HG03175 (cell line): ENCODE measurements at regions not wholly inside any gene's neighbourhood (a gene's known extent, or its start where the extent isn't known, plus 50 kb on each side); places are given as distances from the start of the nearest gene placed in this dataset.

Experiments used
- ATAC-seq: cut with Tn5 transposase; IDR thresholded peaks from one replicate; pipeline ENCODE4 v1.9.1; 2021; ENCODE audit warnings: mild to moderate bottlenecking, moderate library complexity; ENCODE audit not compliant: unreplicated experiment

DNA sequence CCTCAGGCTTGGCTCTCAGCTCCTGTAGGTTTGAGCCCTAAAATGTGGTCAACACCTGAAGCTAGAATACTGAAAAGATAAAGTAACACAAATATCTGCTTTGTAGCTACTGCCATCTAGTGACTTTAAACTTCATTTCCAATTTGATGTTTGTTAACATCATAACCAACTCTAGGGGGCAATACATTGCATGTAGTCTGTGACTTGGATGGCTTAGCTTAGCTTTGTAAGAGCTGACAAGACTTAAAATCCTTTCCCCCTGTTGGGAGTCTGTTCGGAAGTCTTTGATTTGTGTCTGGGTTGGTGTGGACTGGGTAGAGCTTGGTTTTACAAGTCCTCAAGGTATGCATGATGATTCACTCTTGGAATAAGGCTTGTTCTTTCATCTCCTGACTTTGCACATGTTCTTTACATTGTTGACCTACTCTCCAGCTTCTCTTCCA lies 51.7 kb downstream of the SCN11A start:
- peak; percentile 72 for ATAC-seq

DNA sequence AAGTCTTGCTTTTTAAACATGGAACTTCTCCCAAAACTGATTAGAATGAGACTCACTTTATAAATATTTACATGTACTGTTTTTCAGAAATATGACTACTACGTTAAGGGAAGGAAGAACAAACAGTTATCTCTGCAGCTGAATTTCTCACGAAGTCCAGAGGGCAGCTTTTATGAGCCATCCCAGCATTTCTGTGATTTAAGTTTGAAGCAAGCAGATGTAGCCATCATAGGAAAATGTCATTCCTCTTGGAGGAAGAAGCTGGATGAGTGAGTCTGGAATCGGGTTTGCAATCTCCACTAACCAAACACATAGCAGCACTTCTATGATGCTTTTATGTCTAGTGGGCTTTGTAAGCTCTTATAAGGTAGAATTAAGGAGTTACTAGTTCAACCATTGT lies 53.7 kb downstream of the SCN11A start:
- no peak for ATAC-seq

DNA sequence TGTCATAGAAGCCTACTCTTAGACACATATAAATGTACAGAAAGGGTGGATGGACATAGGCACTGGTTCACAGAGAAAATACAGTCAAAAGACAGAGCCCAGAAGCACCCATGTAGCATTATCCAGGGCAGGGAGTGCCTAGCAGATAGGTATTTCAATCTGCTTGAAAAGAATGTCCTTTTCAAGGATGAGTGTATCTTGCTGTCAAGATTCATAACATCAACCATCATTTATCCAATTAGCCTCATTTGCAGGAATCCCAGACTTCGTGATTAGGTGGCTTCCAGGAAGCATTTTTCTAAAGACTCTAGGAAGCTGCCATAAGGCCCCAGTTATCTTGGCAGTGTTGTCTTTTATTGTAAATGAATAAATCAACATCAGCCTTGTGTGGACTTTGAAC lies 55.6 kb downstream of the SCN11A start:
- ATAC-seq = no peak

DNA sequence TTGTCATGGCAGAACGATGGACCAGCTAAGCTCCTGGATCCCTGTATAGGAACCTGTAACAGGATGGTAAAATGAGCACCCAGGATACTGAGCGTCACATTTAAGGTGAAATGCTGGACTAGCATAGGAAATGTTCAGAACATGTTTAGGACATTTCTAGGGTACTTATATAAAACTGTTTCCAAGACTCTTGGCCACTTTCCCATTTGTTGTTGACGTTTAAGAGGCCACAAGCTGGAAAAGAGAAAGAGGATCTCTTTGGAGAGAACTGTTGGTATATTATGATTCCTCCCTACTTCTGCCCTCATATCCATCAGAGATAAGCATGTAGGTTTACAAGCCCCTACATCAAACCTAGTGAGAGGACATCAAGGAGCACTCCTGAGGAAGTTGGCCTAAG lies 57.5 kb downstream of the SCN11A start:
- ATAC-seq = no peak

DNA sequence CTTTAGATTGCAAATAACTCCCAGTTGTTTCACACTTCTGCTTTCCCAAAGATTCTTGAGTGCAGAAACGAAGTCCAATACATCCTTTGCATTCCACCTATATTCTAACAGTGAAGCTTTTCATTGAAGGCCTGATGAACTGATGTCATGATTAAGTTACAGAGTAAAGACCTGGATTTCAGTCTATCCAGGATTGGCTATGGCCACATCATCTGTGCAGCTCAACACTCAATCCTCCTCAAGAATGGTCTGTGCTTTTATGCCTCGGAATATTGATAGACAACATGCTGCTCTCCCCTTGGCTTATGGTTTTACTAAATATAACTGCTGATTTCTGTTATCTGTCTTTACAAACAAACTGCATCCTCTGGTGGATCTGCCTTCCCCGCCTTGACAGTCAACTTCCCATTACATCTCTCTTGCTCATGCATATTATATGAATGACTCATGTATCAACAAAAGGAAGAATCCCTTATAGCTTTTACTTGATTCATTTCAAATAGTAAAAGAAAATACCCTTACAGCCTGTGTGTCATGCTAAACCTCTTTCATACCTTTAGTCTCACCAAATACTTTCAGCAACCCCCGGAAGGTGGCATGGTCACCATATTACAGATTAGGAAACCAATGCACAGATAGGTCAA lies 59.5 kb downstream of the SCN11A start:
- no peak for ATAC-seq

DNA sequence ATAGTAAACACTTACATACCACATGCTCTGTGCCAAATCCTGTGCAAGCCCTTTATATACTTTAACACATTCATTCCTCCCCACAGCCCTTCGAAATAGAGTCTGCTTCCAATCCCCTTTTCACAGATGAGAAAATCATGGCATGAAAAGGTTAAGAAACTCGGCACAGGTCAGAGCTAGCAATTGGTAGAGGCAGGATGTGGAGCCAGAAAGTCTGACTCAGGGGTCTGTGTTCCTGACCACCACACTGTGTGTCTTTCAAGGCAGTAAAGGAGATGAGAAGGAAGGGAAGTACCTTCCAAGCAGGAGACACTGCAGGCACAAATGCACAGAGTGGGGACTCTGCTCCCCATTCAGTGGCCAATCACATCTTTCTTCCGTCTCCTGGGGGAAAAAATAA lies 61.1 kb downstream of the SCN11A start:
- ATAC-seq = no peak

DNA sequence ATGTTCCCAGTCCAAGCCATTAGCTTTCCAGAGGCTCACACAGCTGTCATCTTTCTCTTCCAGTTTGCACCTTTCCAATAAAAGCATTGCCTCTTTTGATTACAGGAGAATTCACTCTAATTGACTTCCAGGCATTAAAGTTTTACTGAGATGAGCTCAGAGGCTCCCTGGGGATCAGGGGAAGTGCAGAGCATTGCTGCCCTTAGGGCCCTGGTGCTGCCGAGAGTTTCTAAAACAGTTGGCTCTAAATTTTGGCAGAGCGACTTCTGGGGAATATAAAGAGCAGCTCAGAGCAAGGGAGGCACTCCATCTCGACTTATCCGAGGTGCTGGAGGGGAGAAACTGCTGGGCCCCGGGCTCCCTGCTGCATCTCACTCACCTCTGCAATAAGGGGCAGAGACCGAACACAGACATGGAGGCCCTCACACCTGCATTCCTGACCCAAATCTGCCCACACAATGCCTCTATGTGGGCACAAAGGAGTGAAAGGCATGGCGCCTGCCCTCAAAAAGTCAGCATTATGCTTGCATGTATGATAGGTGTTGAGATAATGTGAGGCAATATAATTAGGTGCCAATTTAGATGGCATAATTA lies 61.7 kb downstream of the SCN11A start:
- no peak for ATAC-seq

DNA sequence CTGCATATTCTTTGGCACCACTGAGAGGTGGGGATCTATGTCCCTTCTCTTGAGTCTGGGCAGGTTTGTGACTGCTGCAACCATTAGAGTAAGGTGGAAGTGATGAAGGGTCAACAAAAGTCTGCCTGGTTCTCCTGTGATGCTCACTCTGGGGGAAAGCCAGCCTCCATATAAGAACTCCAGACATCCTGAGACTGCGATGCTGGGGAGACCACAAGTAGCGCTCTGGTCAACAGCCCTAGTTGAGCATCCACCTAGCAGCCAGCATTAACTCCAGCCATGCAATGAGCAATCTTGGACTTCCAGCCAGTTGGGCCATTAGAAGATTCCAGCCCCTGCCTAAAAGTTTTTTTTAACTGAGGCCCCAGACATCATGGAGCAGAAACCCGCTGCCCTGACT lies 62.8 kb downstream of the SCN11A start:
- ATAC-seq = no peak

DNA sequence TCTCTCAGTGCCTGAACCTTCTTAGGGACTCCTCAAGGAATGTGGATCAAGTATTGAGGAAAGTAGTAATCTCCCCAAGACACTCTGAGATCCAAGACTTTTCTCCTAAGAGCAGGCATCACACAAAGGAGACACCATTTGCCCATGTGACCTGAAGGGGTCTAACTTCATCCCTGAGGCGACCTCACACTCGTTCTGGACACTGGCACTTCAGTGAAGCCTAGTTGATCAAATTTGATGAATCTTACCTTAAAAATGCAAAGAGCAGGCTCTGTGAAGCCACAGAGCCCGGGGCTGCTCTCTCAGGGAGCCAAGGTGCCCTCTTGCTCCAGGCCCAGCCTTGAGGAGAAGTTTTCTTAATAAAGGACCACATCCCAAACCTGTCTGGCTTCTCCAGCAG lies 64.3 kb downstream of the SCN11A start:
- no peak for ATAC-seq

DNA sequence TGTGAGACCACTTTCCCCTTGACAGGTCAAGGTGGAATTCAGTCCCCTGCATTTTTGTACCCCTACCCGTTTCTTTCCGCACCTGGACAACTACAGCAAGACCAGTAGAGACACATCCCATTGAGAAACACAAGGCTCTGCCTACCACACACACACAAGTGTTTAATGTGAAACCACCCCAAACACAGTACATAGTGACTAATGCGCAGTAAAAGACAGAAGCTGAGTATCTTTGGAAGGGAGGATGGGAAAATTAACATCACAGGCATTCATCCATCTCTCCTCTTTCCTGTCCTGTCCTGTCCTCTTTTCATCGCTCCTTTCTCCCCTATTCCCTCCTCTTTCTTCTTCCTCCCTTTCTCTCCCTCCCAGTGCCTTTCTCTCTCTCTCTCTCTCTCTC lies 64.8 kb downstream of the SCN11A start:
- no peak for ATAC-seq

DNA sequence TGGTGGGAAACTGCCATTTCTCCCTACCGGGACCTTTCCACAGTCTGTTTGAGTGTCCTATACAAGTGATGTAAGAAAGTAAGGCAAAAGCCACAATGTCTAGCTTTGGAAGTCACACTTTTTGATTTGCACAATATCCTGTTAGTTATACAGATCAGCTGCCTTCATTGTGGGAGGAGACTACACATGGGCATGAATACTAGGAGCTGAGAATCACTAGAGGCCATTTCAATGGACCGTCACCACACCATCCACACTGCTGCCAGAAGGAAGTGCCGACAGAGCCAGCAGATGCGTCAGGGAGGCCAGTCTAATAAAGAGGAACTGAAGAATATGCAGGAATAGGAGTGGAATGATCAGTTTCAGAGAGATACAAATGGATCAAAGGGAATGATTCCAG lies 65.8 kb downstream of the SCN11A start:
- ATAC-seq = no peak

DNA sequence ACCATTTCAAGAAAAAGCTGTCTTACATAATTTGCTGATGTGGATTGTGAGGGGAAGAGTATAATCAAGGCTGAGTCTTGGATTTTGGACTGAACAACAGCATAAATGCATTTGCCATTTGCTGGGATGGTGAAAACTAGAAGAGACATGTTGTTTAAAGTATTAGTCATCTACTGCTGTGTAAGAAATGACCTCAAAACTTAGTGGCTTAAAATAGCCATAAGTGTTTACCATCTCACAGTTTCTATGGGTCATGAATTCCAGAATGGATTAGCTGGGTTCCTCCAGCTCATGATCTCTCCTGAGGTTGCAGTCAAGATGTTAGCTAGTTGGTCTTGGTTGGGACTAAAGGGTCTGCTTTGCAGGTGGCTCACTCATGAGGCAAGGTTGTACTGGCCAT lies 66.2 kb downstream of the SCN11A start:
- ATAC-seq = no peak

DNA sequence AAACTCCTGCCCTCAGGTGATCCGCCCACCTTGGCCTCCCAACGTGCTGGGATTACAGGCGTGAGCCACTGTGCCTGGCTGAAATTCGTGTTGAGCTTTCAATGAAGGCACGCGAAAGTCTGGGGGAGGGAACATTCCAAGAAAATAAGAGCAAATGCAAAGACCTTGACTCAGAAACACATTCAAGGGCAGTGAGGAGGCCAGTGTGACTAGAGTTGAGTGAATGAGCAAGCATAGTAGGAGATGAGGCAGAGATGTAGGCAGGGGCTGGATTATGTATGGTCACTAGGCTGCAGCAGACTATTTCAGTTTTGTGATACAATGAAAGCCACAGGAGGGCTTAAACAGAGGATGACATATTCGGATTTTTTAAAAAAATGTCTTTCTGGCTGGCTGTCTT lies 67.0 kb downstream of the SCN11A start:
- no peak for ATAC-seq

DNA sequence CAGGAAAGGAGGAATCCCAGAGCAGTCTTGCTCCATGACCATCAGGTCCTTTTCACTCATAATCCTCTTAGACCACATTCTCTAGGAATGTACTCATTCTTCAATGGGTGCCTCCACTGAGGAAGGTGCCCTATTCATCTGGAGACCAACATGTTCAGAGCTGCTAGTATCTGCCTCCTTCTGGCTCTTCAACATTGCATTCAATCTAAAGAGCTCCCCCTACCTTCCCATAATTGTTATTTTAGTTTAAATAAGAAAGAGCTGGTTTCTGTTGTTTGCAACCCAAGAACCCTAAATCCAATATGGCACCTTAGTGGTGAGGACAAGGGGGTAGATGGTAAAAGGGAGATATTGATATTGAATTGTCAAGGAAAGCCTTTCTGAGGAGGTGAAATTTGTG lies 67.6 kb downstream of the SCN11A start:
- no peak for ATAC-seq

DNA sequence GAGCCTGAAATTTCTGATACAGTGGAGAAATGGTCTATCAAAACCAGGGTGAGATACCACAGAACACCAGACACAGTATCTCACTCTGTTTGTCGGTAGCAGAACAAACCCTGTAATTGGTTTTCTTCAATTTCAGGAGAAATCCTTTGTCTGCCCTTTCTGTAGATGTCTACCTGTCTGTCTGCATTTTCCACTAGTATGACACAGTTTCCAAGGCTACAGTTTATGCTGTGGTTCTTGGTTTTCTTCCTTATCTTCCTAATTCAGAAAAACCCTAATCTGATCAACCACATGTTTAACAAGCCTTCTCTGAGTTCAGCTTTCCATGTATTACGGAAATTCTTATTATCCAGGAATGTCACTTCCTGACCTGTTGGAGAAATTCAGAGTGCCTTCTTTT lies 70.8 kb downstream of the SCN11A start:
- ATAC-seq = no peak

DNA sequence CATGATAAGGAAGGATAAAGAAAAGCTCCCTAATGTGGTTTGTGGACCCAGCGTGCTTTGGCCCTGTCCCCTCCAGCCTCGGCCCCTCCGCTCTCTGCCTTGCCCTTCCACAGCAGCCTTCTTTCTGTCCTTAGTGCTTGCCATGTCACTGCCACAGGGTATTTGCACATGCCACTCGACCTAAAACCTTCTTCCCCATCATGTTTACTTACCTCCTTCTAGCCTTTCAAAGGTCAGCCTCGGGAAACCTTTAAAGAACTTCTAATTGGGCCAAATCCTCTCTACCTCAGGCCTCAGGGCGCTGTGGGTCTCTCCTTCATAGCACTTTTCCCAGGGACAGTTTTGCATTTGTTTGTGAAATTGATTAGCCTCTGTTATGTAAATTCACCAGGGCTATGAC lies 73.0 kb downstream of the SCN11A start:
- no peak for ATAC-seq

DNA sequence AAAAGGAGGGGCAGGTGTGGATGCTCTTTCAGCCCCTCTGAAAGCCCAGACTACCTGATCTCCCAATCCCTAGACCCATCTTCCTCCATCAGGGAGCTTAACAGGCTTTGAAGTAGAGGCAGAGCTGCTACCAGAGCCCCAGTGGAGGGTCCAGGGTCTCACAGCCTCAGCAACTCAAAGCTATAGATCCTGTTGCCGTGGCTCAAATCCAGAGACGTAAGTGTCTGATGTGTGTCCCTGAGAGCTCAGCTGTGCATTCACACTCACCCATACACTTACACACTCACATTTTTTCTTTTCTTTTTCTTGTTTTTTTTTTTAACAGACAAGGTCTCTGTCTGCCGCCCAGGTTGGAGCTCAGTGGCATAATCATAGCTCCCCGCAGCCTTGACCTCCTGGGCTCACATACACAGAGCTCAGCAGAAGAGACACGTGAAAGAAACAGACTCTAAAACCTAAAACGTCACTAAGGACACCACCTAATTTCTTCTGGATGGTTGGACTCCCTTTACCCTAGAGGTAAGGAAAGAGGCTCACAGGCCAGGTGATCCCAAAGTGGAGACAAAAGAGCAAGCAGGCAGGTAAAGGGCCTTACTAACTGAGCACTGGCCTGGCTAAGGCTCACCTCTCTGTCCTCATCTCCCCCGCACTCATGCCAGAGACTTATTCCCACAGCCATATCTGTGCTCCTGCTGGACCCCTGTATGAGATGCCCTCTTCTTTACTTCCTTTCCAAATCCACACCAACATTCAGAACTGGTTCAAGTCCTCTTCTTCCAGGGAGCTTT lies 80.7 kb downstream of the SCN11A start:
- ATAC-seq = no peak

DNA sequence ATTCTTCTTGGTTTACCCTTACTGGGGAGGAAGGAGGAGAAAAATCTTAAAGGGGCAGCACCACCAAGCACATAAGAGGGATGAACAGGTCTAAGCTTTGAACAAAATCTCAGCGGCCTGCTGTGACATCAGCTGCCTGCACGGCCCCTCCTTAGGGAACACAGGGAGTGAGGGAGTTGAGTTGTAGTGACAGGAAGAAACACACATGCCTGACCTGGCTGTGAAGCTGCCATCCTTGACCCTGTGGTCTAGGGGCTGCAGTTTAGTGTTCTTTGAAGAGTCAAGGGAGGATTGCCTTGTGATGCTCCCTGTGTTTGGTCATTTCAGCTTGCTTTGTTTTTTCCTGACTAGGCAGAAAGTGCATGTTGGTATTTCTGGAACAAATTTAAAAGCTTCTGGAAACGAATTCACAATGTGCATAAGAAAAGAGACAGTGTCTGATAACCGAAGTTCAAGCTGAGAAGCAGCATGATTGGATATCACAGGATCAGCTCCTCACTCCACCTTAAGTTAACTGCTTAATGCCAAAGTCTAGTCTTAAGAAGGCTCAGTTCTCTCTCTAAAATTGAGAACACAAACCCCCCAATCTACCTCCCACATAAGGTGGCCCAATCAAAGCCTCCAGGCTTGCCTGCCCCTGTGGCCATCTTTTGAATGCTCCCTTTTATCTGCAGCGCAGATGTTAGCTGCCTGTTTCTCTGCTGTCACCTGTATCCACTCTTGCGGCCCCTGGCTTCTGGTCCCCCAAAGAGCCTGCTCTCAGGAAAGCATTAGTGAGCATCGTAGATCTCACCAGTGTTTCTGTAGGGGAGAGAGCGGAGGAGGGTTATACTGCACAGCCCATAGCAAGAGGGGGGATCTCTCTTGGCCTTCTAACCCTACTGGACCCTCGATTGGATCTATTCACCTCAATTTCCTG lies 82.2 kb downstream of the SCN11A start:
- no peak for ATAC-seq

DNA sequence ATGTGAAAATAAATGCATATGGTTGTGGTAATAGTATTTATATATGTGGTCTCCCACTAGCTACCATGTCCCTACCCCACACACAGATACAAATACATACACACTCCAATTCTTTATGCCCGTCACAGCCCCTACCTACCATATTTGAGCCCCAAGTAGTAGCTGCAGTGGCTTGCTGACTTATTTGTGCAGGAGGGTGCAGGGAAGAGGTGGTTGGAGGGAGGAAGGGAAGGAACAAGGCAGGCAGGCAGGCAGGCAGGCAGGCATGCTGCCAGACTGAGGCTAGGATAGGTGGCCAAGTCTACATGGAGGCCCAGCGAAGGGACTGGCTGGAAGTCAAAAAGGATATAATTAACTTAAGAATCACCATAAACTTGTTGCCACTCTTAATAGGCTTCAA lies 82.9 kb downstream of the SCN11A start:
- no peak for ATAC-seq

DNA sequence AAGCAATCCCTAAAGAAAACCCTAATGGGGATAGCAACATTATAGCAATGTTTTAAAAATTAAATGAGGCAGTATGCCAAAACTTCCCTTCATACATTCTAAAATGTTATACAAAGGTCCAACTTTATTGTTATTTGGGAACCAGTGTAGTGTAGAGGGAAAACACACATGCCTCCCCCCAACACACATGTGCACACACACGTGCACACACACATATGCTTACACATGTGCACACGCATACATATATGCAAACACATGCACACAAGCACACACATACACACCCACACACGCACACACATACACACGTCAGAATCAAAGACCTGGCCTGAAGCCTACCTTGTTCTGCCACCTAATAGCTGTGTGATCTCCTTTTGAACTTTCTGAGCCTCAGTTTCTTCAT lies 83.3 kb downstream of the SCN11A start:
- ATAC-seq = no peak

DNA sequence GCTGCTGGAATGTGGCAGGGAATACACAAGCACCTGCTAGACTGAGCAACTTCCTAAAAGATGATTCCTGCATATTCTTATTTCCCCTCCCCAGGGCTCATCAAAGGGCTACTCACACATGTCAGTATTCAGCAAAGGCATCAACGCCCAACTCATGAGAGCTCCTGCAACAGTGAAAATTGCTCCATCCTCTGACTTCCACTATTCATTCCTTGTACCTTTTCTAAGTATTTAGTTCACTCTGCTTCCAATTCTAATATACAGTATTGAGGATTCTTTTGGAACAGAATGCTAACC lies 84.1 kb downstream of the SCN11A start:
- no peak for ATAC-seq
